ENCODE measurements at regions not wholly inside any gene's neighbourhood (a gene's known extent, or its start where the extent isn't known, plus 50 kb on each side); places are given as distances from the start of the nearest gene placed in this dataset.

- 9 to 35% (median 28%) methylated on average over 8 of the region's 8 CpGs for WGBS, 3 donors
- Histone ChIP-seq H3K36me3 (ENCODE audit: control insufficient read depth in 3 of 3, insufficient read depth in 2 of 3, low read depth in 1 of 3, low read length in 3 of 3) (no peaks in the 10 kb centered on the region), H3K27ac (ENCODE audit: low read depth in 1 of 3, low read length in 2 of 3) (no peak overlapping the region), H3K4me1 (ENCODE audit: control insufficient read depth in 3 of 3, insufficient read depth in 2 of 3, low read depth in 1 of 3, low read length in 2 of 3) (peaks cover 0 to 4% (median 0%) of the 10 kb centered on the region in 3 donors), H3K4me3 (ENCODE audit: low read depth in 1 of 3, low read length in 3 of 3) (no peak overlapping the region), H3K9me3 (ENCODE audit: control insufficient read depth in 2 of 2, insufficient read depth in 1 of 2, low read depth in 1 of 2, low read length in 1 of 2) (peaks cover 0 to 10% of the 10 kb centered on the region in 2 donors), H3K27me3 (ENCODE audit: control insufficient read depth in 3 of 3, insufficient read depth in 3 of 3, low read length in 3 of 3) (no peaks in the 10 kb centered on the region)
- no peak for FAIRE-seq
- DNase-seq = peak; percentile 25 to 29
These were observed 397.8 kb upstream of the NRP1 start for GRCh38 chr10:33732161-33732680.

GRCh38 chr10:33731322-33731721 is 396.9 kb upstream of the NRP1 start:
- 73 to 86% (median 75%) methylated on average over 6 of the region's 6 CpGs for WGBS, 3 donors
- DNase-seq = no peak
- Histone ChIP-seq H3K27ac (ENCODE audit: low read depth in 1 of 3, low read length in 2 of 3) (no peak overlapping the region), H3K4me1 (ENCODE audit: control insufficient read depth in 3 of 3, insufficient read depth in 2 of 3, low read depth in 1 of 3, low read length in 2 of 3) (peaks cover 0 to 4% (median 0%) of the 10 kb centered on the region in 3 donors), H3K27me3 (ENCODE audit: control insufficient read depth in 3 of 3, insufficient read depth in 3 of 3, low read length in 3 of 3) (no peaks in the 10 kb centered on the region), H3K9me3 (ENCODE audit: control insufficient read depth in 2 of 2, insufficient read depth in 1 of 2, low read depth in 1 of 2, low read length in 1 of 2) (peaks cover 0 to 11% of the 10 kb centered on the region in 2 donors), H3K4me3 (ENCODE audit: low read depth in 1 of 3, low read length in 3 of 3) (no peak overlapping the region), H3K36me3 (ENCODE audit: control insufficient read depth in 3 of 3, insufficient read depth in 2 of 3, low read depth in 1 of 3, low read length in 3 of 3) (no peaks in the 10 kb centered on the region)
- no peak for FAIRE-seq

GRCh38 chr10:33725430-33725829 is 391.0 kb upstream of the NRP1 start:
- H3K36me3 ChIP-seq (ENCODE audit: control insufficient read depth in 3 of 3, insufficient read depth in 2 of 3, low read depth in 1 of 3, low read length in 3 of 3) = no peaks in the 10 kb centered on the region
- H3K9me3 ChIP-seq (ENCODE audit: control insufficient read depth in 2 of 2, insufficient read depth in 1 of 2, low read depth in 1 of 2, low read length in 1 of 2) = peaks cover 0 to 14% of the 10 kb centered on the region in 2 donors
- no peaks in the 10 kb centered on the region for H3K27me3 ChIP-seq (ENCODE audit: control insufficient read depth in 3 of 3, insufficient read depth in 3 of 3, low read length in 3 of 3)
- DNase-seq (no peak), FAIRE-seq (no peak)
- WGBS, 3 donors = 67 to 81% (median 77%) methylated on average over 4 of the region's 4 CpGs
- H3K4me3 ChIP-seq (ENCODE audit: low read depth in 1 of 3, low read length in 3 of 3) = no peak overlapping the region
- H3K27ac ChIP-seq (ENCODE audit: low read depth in 1 of 3, low read length in 2 of 3) = no peak overlapping the region
- H3K4me1 ChIP-seq (ENCODE audit: control insufficient read depth in 3 of 3, insufficient read depth in 2 of 3, low read depth in 1 of 3, low read length in 2 of 3) = no peaks in the 10 kb centered on the region

- Histone ChIP-seq H3K4me1 (ENCODE audit: control insufficient read depth in 3 of 3, insufficient read depth in 2 of 3, low read depth in 1 of 3, low read length in 2 of 3) (no peaks in the 10 kb centered on the region), H3K4me3 (ENCODE audit: low read depth in 1 of 3, low read length in 3 of 3) (no peak overlapping the region), H3K27me3 (ENCODE audit: control insufficient read depth in 3 of 3, insufficient read depth in 3 of 3, low read length in 3 of 3) (no peaks in the 10 kb centered on the region), H3K27ac (ENCODE audit: low read depth in 1 of 3, low read length in 2 of 3) (no peak overlapping the region), H3K36me3 (ENCODE audit: control insufficient read depth in 3 of 3, insufficient read depth in 2 of 3, low read depth in 1 of 3, low read length in 3 of 3) (no peaks in the 10 kb centered on the region), H3K9me3 (ENCODE audit: control insufficient read depth in 2 of 2, insufficient read depth in 1 of 2, low read depth in 1 of 2, low read length in 1 of 2) (peaks cover 0 to 22% of the 10 kb centered on the region in 2 donors)
- FAIRE-seq (no peak), DNase-seq (no peak)
- 65 to 84% (median 80%) methylated on average over 2 of the region's 2 CpGs for WGBS, 3 donors
These were observed 388.7 kb upstream of the NRP1 start for GRCh38 chr10:33723181-33723580.

GRCh38 chr10:33722067-33722466 is 387.6 kb upstream of the NRP1 start:
- WGBS, 3 donors = 56 to 86% (median 83%) methylated on average over 3 of the region's 3 CpGs
- Histone ChIP-seq H3K36me3 (ENCODE audit: control insufficient read depth in 3 of 3, insufficient read depth in 2 of 3, low read depth in 1 of 3, low read length in 3 of 3) (no peaks in the 10 kb centered on the region), H3K4me1 (ENCODE audit: control insufficient read depth in 3 of 3, insufficient read depth in 2 of 3, low read depth in 1 of 3, low read length in 2 of 3) (no peaks in the 10 kb centered on the region), H3K4me3 (ENCODE audit: low read depth in 1 of 3, low read length in 3 of 3) (no peak overlapping the region), H3K27me3 (ENCODE audit: control insufficient read depth in 3 of 3, insufficient read depth in 3 of 3, low read length in 3 of 3) (no peaks in the 10 kb centered on the region), H3K9me3 (ENCODE audit: control insufficient read depth in 2 of 2, insufficient read depth in 1 of 2, low read depth in 1 of 2, low read length in 1 of 2) (peaks cover 0 to 11% of the 10 kb centered on the region in 2 donors), H3K27ac (ENCODE audit: low read depth in 1 of 3, low read length in 2 of 3) (no peak overlapping the region)
- DNase-seq = no peak
- FAIRE-seq = no peak

- no peak overlapping the region for H3K4me3 ChIP-seq (ENCODE audit: low read depth in 1 of 3, low read length in 3 of 3)
- DNase-seq = no peak
- peaks cover 0 to 11% of the 10 kb centered on the region in 2 donors for H3K9me3 ChIP-seq (ENCODE audit: control insufficient read depth in 2 of 2, insufficient read depth in 1 of 2, low read depth in 1 of 2, low read length in 1 of 2)
- H3K27me3 ChIP-seq (ENCODE audit: control insufficient read depth in 3 of 3, insufficient read depth in 3 of 3, low read length in 3 of 3) = no peaks in the 10 kb centered on the region
- H3K27ac ChIP-seq (ENCODE audit: low read depth in 1 of 3, low read length in 2 of 3) = no peak overlapping the region
- FAIRE-seq = no peak
- H3K4me1 ChIP-seq (ENCODE audit: control insufficient read depth in 3 of 3, insufficient read depth in 2 of 3, low read depth in 1 of 3, low read length in 2 of 3) = no peaks in the 10 kb centered on the region
- H3K36me3 ChIP-seq (ENCODE audit: control insufficient read depth in 3 of 3, insufficient read depth in 2 of 3, low read depth in 1 of 3, low read length in 3 of 3) = no peaks in the 10 kb centered on the region
- WGBS, 3 donors = 85 to 88% (median 88%) methylated on average over 7 of the region's 7 CpGs
These were observed 387.0 kb upstream of the NRP1 start for GRCh38 chr10:33721509-33721908.

- H3K4me1 ChIP-seq (ENCODE audit: control insufficient read depth in 3 of 3, insufficient read depth in 2 of 3, low read depth in 1 of 3, low read length in 2 of 3) = no peaks in the 10 kb centered on the region
- H3K36me3 ChIP-seq (ENCODE audit: control insufficient read depth in 3 of 3, insufficient read depth in 2 of 3, low read depth in 1 of 3, low read length in 3 of 3) = no peaks in the 10 kb centered on the region
- no peak for DNase-seq
- H3K27ac ChIP-seq (ENCODE audit: low read depth in 1 of 3, low read length in 2 of 3) = no peak overlapping the region
- no peaks in the 10 kb centered on the region for H3K27me3 ChIP-seq (ENCODE audit: control insufficient read depth in 3 of 3, insufficient read depth in 3 of 3, low read length in 3 of 3)
- H3K4me3 ChIP-seq (ENCODE audit: low read depth in 1 of 3, low read length in 3 of 3) = no peak overlapping the region
- 77 to 87% (median 85%) methylated on average over 2 of the region's 2 CpGs for WGBS, 3 donors
- FAIRE-seq = no peak
- H3K9me3 ChIP-seq (ENCODE audit: control insufficient read depth in 2 of 2, insufficient read depth in 1 of 2, low read depth in 1 of 2, low read length in 1 of 2) = peaks cover 0 to 11% of the 10 kb centered on the region in 2 donors
These were observed 385.7 kb upstream of the NRP1 start for GRCh38 chr10:33720161-33720560.

- H3K4me3 ChIP-seq (ENCODE audit: low read depth in 1 of 3, low read length in 3 of 3) = no peak overlapping the region
- FAIRE-seq = no peak
- no peaks in the 10 kb centered on the region for H3K36me3 ChIP-seq (ENCODE audit: control insufficient read depth in 3 of 3, insufficient read depth in 2 of 3, low read depth in 1 of 3, low read length in 3 of 3)
- H3K27me3 ChIP-seq (ENCODE audit: control insufficient read depth in 3 of 3, insufficient read depth in 3 of 3, low read length in 3 of 3) = no peaks in the 10 kb centered on the region
- WGBS, 3 donors = 60 to 68% (median 61%) methylated on average over 8 of the region's 8 CpGs
- no peak overlapping the region for H3K27ac ChIP-seq (ENCODE audit: low read depth in 1 of 3, low read length in 2 of 3)
- DNase-seq = no peak
- H3K4me1 ChIP-seq (ENCODE audit: control insufficient read depth in 3 of 3, insufficient read depth in 2 of 3, low read depth in 1 of 3, low read length in 2 of 3) = no peaks in the 10 kb centered on the region
- peaks cover 0 to 11% of the 10 kb centered on the region in 2 donors for H3K9me3 ChIP-seq (ENCODE audit: control insufficient read depth in 2 of 2, insufficient read depth in 1 of 2, low read depth in 1 of 2, low read length in 1 of 2)
These were observed 384.7 kb upstream of the NRP1 start for GRCh38 chr10:33719005-33719703.

Data from small intestine (tissue), 7 donors.